Uterus (tissue), 3 donors: ENCODE measurements at regions not wholly inside any gene's neighbourhood (a gene's known extent, or its start where the extent isn't known, plus 50 kb on each side); places are given as distances from the start of the nearest gene placed in this dataset.

Experiments used
- DNase-seq, 2 donors: peaks; one replicate each; pipeline ENCODE4 v3.0.0-alpha.2; 2019 to 2020
- H3K27ac ChIP-seq, 2 donors: fragments of 200-600 bp; sonication (generic); 1 replicate in 1 of 2; 2 replicates in 1 of 2; pipeline ENCODE4 v1.5.1; 2016 to 2018
- H3K27me3 ChIP-seq, 2 donors: fragments of 200-600 bp; sonication (generic); one replicate each; pipeline ENCODE4 v1.5.1; 2018 to 2019; ENCODE audit warnings: control low read depth in 1 of 2
- H3K36me3 ChIP-seq, 2 donors: fragments of 200-600 bp; sonication (generic); one replicate each; pipeline ENCODE4 v1.5.1; 2019; ENCODE audit warnings: control low read depth in 1 of 2
- H3K4me1 ChIP-seq, 2 donors: fragments of 200-600 bp; sonication (generic); one replicate each; pipeline ENCODE4 v1.5.1; 2018 to 2019; ENCODE audit warnings: control low read depth in 1 of 2
- H3K4me3 ChIP-seq, 2 donors: fragments of 200-600 bp; sonication (generic); 1 replicate in 1 of 2; 2 replicates in 1 of 2; pipeline ENCODE4 v1.5.1; 2018 to 2019; ENCODE audit warnings: mild to moderate bottlenecking in 1 of 2
- H3K9me3 ChIP-seq, 2 donors: fragments of 200-600 bp; sonication (generic); one replicate each; pipeline ENCODE4 v1.5.1; 2019; ENCODE audit warnings: control low read depth in 1 of 2
- POLR2A ChIP-seq, 2 donors: fragments of 450-650 bp; IDR thresholded peaks; one replicate each; pipeline ENCODE4 v1.6.1; 2016; ENCODE audit warnings: antibody characterized with exemption in 2 of 2, mild to moderate bottlenecking in 1 of 2, moderate library complexity in 1 of 2
- intact Hi-C: fragments of 100-400 bp; cut with DNase I; formaldehyde crosslinking; loops from one replicate; pipeline ENCODE4 v1.15.1; 2023; ENCODE audit warnings: low total_unique reads
- TF ChIP-seq, protein P1 (sequence below), 4 experiments: fragments of 200-600 bp in 2 of 4; fragments of 450-650 bp in 2 of 4; sonication (generic) in 2 of 4; IDR thresholded peaks; one replicate each; pipeline ENCODE4 v1.5.1; 2016 to 2019; ENCODE audit warnings: antibody characterized with exemption in 4 of 4, mild to moderate bottlenecking in 2 of 4, moderate library complexity in 1 of 4
- donor health status: DM: yes; HTN: yes; CAD: no.

- H3K4me1 ChIP-seq, result no peaks in the 10 kb centered on the region
- intact Hi-C loops, result no loop called here
Observed at GRCh38 chr1:38341694-38342093, 295.1 kb upstream of the POU3F1 start.

GRCh38 chr1:38340409-38340808 is 293.8 kb upstream of the POU3F1 start:
- Histone ChIP-seq H3K4me1 (no peaks in the 10 kb centered on the region), H3K36me3 (no peaks in the 10 kb centered on the region), H3K27me3 (no peaks in the 10 kb centered on the region), H3K27ac (no peak overlapping the region), H3K4me3 (no peak overlapping the region), H3K9me3 (no peaks in the 10 kb centered on the region)
- intact Hi-C loops, result no loop called here
- no peak for TF ChIP-seq POLR2A (IDR thresholded peaks at IDR 0.05)
- TF ChIP-seq, protein P1, sequence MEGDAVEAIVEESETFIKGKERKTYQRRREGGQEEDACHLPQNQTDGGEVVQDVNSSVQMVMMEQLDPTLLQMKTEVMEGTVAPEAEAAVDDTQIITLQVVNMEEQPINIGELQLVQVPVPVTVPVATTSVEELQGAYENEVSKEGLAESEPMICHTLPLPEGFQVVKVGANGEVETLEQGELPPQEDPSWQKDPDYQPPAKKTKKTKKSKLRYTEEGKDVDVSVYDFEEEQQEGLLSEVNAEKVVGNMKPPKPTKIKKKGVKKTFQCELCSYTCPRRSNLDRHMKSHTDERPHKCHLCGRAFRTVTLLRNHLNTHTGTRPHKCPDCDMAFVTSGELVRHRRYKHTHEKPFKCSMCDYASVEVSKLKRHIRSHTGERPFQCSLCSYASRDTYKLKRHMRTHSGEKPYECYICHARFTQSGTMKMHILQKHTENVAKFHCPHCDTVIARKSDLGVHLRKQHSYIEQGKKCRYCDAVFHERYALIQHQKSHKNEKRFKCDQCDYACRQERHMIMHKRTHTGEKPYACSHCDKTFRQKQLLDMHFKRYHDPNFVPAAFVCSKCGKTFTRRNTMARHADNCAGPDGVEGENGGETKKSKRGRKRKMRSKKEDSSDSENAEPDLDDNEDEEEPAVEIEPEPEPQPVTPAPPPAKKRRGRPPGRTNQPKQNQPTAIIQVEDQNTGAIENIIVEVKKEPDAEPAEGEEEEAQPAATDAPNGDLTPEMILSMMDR (IDR thresholded peaks at IDR 0.05), result no peak
- DNase-seq, result no peak

More at GRCh38 chr1:38341694-38342093, 295.1 kb upstream of the POU3F1 start:
- Histone ChIP-seq H3K27me3 (no peaks in the 10 kb centered on the region), H3K9me3 (no peaks in the 10 kb centered on the region), H3K4me3 (no peak overlapping the region), H3K27ac (no peak overlapping the region), H3K36me3 (no peaks in the 10 kb centered on the region)
- no peak for DNase-seq
- TF ChIP-seq, protein P1 (IDR thresholded peaks at IDR 0.05), result no peak
- no peak for TF ChIP-seq POLR2A (IDR thresholded peaks at IDR 0.05)

- no peaks in the 10 kb centered on the region for H3K4me1 ChIP-seq
- DNase-seq, result no peak
- H3K36me3 ChIP-seq, result no peaks in the 10 kb centered on the region
Observed at GRCh38 chr1:38337711-38338110, 291.1 kb upstream of the POU3F1 start.

GRCh38 chr1:38336961-38337360 is 290.4 kb upstream of the POU3F1 start:
- TF ChIP-seq POLR2A (IDR thresholded peaks at IDR 0.05), result no peak
- TF ChIP-seq, protein P1 (IDR thresholded peaks at IDR 0.05), result no peak
- no peak for DNase-seq
- H3K9me3 ChIP-seq, result no peaks in the 10 kb centered on the region
- H3K4me3 ChIP-seq, result no peak overlapping the region
- H3K27ac ChIP-seq, result no peak overlapping the region
- H3K36me3 ChIP-seq, result no peaks in the 10 kb centered on the region
- no peaks in the 10 kb centered on the region for H3K4me1 ChIP-seq
- intact Hi-C loops, result no loop called here
- H3K27me3 ChIP-seq, result no peaks in the 10 kb centered on the region

More at GRCh38 chr1:38337711-38338110, 291.1 kb upstream of the POU3F1 start:
- H3K9me3 ChIP-seq, result no peaks in the 10 kb centered on the region
- intact Hi-C loops, result no loop called here
- H3K27ac ChIP-seq, result no peak overlapping the region
- no peak overlapping the region for H3K4me3 ChIP-seq
- TF ChIP-seq, protein P1 (IDR thresholded peaks at IDR 0.05), result no peak
- no peak for TF ChIP-seq POLR2A (IDR thresholded peaks at IDR 0.05)
- H3K27me3 ChIP-seq, result no peaks in the 10 kb centered on the region

DNA sequence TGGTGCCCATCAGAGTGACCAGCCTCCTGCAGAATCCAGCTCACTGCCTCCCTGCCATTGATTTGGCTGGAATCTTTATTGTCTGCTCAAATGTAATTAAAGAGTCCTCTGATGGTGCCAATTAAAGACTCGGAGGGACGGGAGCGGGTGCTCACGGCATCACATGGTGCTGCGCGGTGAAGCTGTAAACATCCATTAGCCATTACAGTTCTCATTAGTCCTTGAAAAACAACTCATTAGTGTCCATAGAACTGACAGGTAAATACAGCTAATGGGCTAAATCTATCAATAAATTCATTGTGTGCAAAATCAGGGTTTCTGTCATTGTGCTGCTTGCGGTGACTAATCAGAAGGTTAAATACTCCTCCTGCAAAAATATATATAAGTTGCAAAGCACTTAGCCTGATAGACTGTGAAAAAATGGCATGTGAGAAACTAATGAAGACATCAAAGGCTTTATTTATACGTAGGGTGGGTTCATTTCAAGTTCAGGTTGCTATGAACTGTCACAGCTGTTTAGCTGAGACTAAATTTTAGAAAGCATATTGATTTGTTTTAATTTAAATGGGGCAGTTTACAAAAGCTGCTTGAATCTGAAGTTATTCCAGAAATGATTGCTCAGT is 289.8 kb upstream of the POU3F1 start:
- intact Hi-C loops, result no loop called here
- H3K27me3 ChIP-seq, result no peaks in the 10 kb centered on the region
- no peak overlapping the region for H3K4me3 ChIP-seq

More for the DNA sequence above, 289.8 kb upstream of the POU3F1 start:
- Histone ChIP-seq H3K9me3 (no peaks in the 10 kb centered on the region), H3K27ac (no peak overlapping the region), H3K36me3 (no peaks in the 10 kb centered on the region), H3K4me1 (no peaks in the 10 kb centered on the region)
- TF ChIP-seq, protein P1 (IDR thresholded peaks at IDR 0.05), result no peak
- TF ChIP-seq POLR2A (IDR thresholded peaks at IDR 0.05), result no peak
- no peak for DNase-seq
